Effector memory CD4-positive, alpha-beta T cell (primary cell): ENCODE measurements at regions not wholly inside any gene's neighbourhood (a gene's known extent, or its start where the extent isn't known, plus 50 kb on each side); places are given as distances from the start of the nearest gene placed in this dataset.

Experiments
- DNase-seq, 3 donors: peaks; one replicate each; pipeline ENCODE4 v3.0.0-alpha.2; 2020
- H3K27ac ChIP-seq: 2 replicates; pipeline ENCODE4 v1.7.0; 2013; ENCODE audit warnings: mild to moderate bottlenecking, low read length, moderate library complexity; ENCODE audit not compliant: insufficient read depth, poor library complexity, severe bottlenecking
- H3K27me3 ChIP-seq: replicated peaks from 2 replicates; pipeline ENCODE4 v1.7.0; 2013; ENCODE audit warnings: mild to moderate bottlenecking, low read length; ENCODE audit not compliant: insufficient read depth, control insufficient read depth, poor library complexity, severe bottlenecking
- H3K36me3 ChIP-seq: 2 replicates; pipeline ENCODE4 v1.7.0; 2013; ENCODE audit warnings: mild to moderate bottlenecking, low read length, moderate library complexity; ENCODE audit not compliant: control insufficient read depth, insufficient read depth
- H3K4me1 ChIP-seq: 2 replicates; pipeline ENCODE4 v1.7.0; 2013; ENCODE audit warnings: low read length, mild to moderate bottlenecking; ENCODE audit not compliant: control insufficient read depth, insufficient read depth, poor library complexity, severe bottlenecking
- H3K4me3 ChIP-seq: 2 replicates; pipeline ENCODE4 v1.7.0; 2013; ENCODE audit warnings: low read length, low read depth, mild to moderate bottlenecking; ENCODE audit not compliant: insufficient read depth, poor library complexity, severe bottlenecking
- H3K9me3 ChIP-seq: 2 replicates; pipeline ENCODE4 v1.7.0; 2013; ENCODE audit warnings: mild to moderate bottlenecking, low read length, moderate library complexity; ENCODE audit not compliant: control insufficient read depth

- no peak overlapping the region for H3K27ac ChIP-seq
- no peaks in the 10 kb centered on the region for H3K36me3 ChIP-seq
- DNase-seq, result no peak
- no peaks in the 10 kb centered on the region for H3K27me3 ChIP-seq
- H3K9me3 ChIP-seq, result no peaks in the 10 kb centered on the region
- no peak overlapping the region for H3K4me3 ChIP-seq
- H3K4me1 ChIP-seq, result no peaks in the 10 kb centered on the region
These were observed 198.0 kb upstream of the PDGFD start for GRCh38 chr11:104361975-104362374.

GRCh38 chr11:104352036-104352435 lies 188.1 kb upstream of the PDGFD start:
- H3K4me3 ChIP-seq, result no peak overlapping the region

GRCh38 chr11:104343578-104343977 lies 179.6 kb upstream of the PDGFD start:
- Histone ChIP-seq H3K4me1 (no peaks in the 10 kb centered on the region), H3K27me3 (no peaks in the 10 kb centered on the region), H3K9me3 (no peaks in the 10 kb centered on the region), H3K4me3 (no peak overlapping the region), H3K27ac (no peak overlapping the region), H3K36me3 (no peaks in the 10 kb centered on the region)
- no peak for DNase-seq

More at GRCh38 chr11:104352036-104352435, 188.1 kb upstream of the PDGFD start:
- Histone ChIP-seq H3K4me1 (no peaks in the 10 kb centered on the region), H3K27me3 (no peaks in the 10 kb centered on the region), H3K27ac (no peak overlapping the region), H3K36me3 (no peaks in the 10 kb centered on the region), H3K9me3 (no peaks in the 10 kb centered on the region)
- DNase-seq, result no peak

GRCh38 chr11:104340590-104340989 lies 176.6 kb upstream of the PDGFD start:
- Histone ChIP-seq H3K4me3 (no peak overlapping the region), H3K9me3 (no peaks in the 10 kb centered on the region), H3K27me3 (no peaks in the 10 kb centered on the region), H3K4me1 (no peaks in the 10 kb centered on the region), H3K36me3 (no peaks in the 10 kb centered on the region), H3K27ac (no peak overlapping the region)
- no peak for DNase-seq

GRCh38 chr11:104339380-104339831 lies 175.5 kb upstream of the PDGFD start:
- H3K4me3 ChIP-seq, result no peak overlapping the region
- H3K36me3 ChIP-seq, result no peaks in the 10 kb centered on the region
- no peaks in the 10 kb centered on the region for H3K27me3 ChIP-seq
- no peaks in the 10 kb centered on the region for H3K9me3 ChIP-seq
- H3K4me1 ChIP-seq, result no peaks in the 10 kb centered on the region
- no peak for DNase-seq
- H3K27ac ChIP-seq, result no peak overlapping the region

GRCh38 chr11:104338186-104338585 lies 174.2 kb upstream of the PDGFD start:
- Histone ChIP-seq H3K27me3 (no peaks in the 10 kb centered on the region), H3K9me3 (no peaks in the 10 kb centered on the region), H3K4me3 (no peak overlapping the region), H3K36me3 (no peaks in the 10 kb centered on the region), H3K27ac (no peak overlapping the region), H3K4me1 (no peaks in the 10 kb centered on the region)
- DNase-seq, result no peak

GRCh38 chr11:104337273-104337672 lies 173.3 kb upstream of the PDGFD start:
- Histone ChIP-seq H3K36me3 (no peaks in the 10 kb centered on the region), H3K4me1 (no peaks in the 10 kb centered on the region), H3K27me3 (no peaks in the 10 kb centered on the region), H3K27ac (no peak overlapping the region), H3K4me3 (no peak overlapping the region), H3K9me3 (no peaks in the 10 kb centered on the region)
- DNase-seq, result no peak

GRCh38 chr11:104333977-104334376 lies 170.0 kb upstream of the PDGFD start:
- H3K9me3 ChIP-seq, result no peaks in the 10 kb centered on the region
- no peaks in the 10 kb centered on the region for H3K36me3 ChIP-seq
- H3K27ac ChIP-seq, result no peak overlapping the region
- H3K27me3 ChIP-seq, result no peaks in the 10 kb centered on the region
- H3K4me3 ChIP-seq, result no peak overlapping the region
- DNase-seq, result no peak
- no peaks in the 10 kb centered on the region for H3K4me1 ChIP-seq

GRCh38 chr11:104332110-104332509 lies 168.2 kb upstream of the PDGFD start:
- no peaks in the 10 kb centered on the region for H3K36me3 ChIP-seq
- no peaks in the 10 kb centered on the region for H3K9me3 ChIP-seq
- DNase-seq, result no peak
- H3K4me3 ChIP-seq, result no peak overlapping the region
- no peaks in the 10 kb centered on the region for H3K27me3 ChIP-seq
- no peak overlapping the region for H3K27ac ChIP-seq
- no peaks in the 10 kb centered on the region for H3K4me1 ChIP-seq

GRCh38 chr11:104329078-104329665 lies 165.2 kb upstream of the PDGFD start:
- H3K27ac ChIP-seq, result no peak overlapping the region
- H3K36me3 ChIP-seq, result no peaks in the 10 kb centered on the region
- no peaks in the 10 kb centered on the region for H3K9me3 ChIP-seq
- no peak overlapping the region for H3K4me3 ChIP-seq
- H3K27me3 ChIP-seq, result no peaks in the 10 kb centered on the region
- DNase-seq, result no peak
- H3K4me1 ChIP-seq, result no peaks in the 10 kb centered on the region
